ENCODE measurements at regions not wholly inside any gene's neighbourhood (a gene's known extent, or its start where the extent isn't known, plus 50 kb on each side); places are given as distances from the start of the nearest gene placed in this dataset.
"Not testable (repeated sequence)": the region's sequence is repeated elsewhere in the genome, so short reads cannot be mapped to it uniquely, and the experiment has no call there.

DNA sequence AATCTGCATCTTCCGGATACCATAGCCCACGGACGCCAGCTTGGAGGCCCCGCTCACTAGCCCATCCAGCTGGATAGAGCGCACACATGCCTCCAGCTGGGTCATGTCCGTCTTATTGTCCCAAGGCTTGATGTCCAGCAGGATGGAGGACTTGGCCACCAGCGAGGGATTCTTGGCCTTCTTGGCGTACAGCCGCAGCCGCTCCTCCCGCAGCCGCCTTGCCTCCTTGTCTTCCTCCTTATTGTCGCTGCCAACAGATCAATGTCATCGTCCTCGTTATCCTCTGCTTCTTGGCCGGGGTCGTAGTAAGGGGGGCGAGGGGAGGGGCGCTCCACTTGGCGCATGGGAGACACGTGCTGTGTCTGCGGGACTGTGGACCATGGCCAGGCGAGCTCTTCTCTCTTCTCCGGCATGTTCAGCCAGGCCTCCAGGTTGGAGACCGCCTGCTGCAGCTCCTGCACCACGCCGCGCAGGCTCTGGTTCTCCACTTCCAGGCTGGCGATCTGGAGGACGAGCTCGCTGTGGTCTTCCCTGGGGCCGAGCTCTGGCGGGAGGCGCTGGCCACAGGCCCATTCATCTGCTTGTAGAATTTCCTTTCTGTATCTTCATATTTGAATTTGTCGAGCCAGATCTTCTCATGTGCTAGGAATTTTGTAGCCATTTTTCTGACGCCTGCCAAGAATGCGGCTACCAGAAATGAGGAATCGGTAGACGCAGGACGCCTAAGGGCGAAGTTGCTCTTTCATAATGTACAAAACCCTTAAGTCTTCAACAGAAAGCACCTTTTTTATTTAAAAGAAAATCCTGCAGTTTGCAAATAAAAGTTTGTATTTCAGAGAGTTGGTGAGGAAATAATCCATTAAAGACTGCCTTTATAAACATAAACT lies 60.1 kb upstream of the PTPRK start:
- no peak for DNase-seq

DNA sequence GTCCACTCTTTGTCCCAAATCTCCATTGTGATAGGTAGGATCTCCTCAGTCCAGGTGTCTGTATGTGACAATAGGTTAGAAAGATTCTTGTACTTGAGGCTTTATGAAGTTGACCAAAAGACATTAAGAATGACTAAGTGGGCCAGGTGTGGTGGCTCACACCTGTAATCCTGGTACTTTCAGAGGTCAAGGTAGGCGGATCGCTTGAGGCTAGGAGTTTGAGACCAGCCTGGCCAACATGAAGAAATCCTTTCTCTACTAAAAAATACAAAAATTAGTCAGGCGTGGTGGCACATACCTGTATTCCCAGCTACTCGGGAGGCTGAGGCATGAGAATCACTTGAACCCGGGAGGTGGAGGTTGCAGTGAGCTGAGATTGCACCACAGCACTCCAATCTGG lies 54.9 kb upstream of the PTPRK start:
- DNase-seq: not testable (repeated sequence)

DNA sequence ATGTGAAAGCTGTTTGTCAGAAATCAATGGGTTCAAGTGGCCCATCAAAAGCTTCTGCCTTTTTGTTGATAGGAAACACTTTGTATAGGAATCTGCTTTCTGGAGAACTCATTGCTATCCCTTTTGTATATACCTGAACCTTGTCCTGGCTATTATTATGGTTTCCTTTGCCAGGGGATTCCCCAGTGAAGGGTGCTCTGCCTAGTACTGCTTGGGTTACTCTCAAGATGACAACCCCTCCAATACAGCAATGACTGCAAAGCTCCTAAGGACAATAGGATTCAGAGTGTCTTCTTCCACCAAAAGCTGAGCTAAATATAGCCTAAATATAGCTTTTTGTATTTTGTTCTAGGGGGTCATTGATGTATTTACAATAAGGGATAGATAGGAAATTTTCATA lies 54.0 kb upstream of the PTPRK start:
- no peak for DNase-seq

DNA sequence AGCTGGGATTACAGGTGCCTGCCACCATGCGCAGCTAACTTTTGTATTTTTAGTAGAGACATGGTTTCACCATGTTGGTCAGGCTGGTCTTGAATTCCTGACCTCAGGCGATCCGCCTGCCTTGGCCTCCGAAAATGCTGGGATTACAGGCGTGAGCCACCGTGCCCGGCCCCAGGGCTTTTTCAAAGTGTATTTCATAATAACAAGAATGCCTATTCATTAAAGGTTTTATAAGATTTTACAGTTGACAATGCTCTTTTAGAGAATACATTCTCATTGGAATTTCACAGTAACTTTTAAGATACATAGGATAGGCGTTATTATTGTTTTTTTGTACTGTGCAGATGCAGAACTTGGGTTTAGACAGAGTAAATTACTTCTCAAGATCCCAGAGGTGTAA lies 52.6 kb upstream of the PTPRK start:
- no peak for DNase-seq

DNA sequence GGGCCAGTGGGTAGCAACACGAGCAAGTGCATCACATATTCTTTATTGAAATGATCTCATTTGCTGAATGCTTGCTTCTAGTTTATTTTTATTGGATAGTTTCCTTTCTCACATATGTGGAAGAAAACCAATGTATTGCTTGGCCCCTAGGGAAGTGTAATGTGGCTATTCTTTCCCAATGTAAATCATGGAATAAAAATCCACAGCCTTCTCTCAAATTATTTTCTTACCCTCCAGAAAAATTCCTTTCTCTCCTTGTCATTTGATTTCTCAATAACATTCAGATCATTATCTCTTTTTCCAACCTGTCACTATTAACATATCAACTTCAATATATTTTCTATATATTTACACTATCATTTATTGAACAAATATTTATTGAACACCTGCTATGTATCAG lies 51.9 kb upstream of the PTPRK start:
- DNase-seq: no peak

DNA sequence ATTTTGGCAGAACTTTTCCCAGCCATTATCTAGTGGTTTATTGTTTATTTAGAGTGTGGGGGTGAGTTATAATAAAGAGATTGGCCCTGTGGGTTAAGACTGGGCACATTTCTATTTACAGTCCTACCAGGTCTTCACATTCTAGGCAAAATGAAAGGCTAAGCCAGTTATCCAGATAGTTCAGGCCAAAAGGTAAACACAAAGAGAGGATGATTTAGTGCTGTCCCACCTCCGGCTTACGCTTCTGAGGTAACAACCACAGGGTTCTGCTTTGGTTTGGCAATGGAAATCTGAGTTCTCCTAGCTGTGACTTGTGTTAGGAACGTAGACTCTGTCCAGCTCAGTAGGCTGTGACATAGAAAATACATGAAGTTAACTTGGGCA lies 50.3 kb upstream of the PTPRK start:
- DNase-seq: no peak

DNA sequence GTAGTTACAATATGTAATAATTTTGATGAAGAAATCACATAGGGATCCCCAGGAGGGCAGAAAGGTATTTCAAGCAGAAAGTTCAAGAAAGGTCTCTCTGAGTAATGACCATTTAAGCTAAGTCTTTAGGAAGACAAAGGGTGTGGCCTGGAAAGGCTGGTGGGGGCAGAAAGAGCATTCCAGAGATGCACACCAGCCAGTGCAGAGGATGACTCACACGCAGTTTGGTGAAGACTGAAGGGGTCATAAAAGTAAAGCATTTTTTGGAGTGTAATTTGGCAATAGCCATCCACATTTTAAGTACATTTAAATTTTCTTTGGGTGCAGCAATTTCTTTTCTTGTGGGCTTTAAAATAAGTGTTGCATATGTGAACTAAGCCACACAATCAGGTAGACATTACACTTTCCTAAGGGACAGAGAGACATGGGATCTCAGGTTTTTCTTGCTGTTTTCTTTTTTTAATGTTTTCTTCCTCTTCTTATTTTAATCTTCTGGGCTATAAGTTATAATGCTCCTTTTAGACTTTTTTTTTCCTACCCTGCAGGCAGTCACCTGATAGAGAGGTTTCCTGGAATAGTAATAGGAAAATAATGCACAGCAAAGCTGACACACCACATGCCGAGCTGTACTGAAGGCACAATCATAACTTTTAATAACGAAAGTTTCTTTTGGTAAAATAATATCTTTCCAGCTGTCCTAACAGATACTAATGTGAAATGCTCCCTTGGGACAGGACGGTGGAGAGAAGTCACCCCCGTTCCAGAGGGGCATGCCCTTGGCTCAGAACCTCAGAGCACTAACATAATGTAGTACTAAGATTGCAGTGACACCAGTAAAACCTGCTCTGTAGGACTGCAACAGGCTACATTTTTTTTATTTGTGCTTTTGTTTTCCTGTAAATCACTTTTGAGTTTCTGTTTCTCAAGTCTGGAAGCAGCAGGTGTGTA lies 49.6 kb upstream of the PTPRK start:
- DNase-seq: no peak

Measured in femur (tissue), 1 donor.